Coronary artery (tissue), 2 donors: ENCODE measurements at regions not wholly inside any gene's neighbourhood (a gene's known extent, or its start where the extent isn't known, plus 50 kb on each side); places are given as distances from the start of the nearest gene placed in this dataset.

Source experiments
- DNase-seq: peaks from one replicate; pipeline ENCODE4 v3.0.0-alpha.2; 2017; ENCODE audit warnings: low spot score
- H3K27ac ChIP-seq, 2 donors: fragments of 200-600 bp; sonication (generic); one replicate each; pipeline ENCODE4 v1.5.1; 2016 to 2019
- H3K4me3 ChIP-seq: fragments of 200-600 bp; sonication (generic); 2 replicates; pipeline ENCODE4 v1.5.1; 2016; ENCODE audit warnings: mild to moderate bottlenecking, moderate library complexity
- TF ChIP-seq, protein P1 (sequence below): fragments of 200-600 bp; sonication (generic); IDR thresholded peaks from one replicate; pipeline ENCODE4 v1.5.1; 2019; ENCODE audit warnings: antibody characterized with exemption

DNA sequence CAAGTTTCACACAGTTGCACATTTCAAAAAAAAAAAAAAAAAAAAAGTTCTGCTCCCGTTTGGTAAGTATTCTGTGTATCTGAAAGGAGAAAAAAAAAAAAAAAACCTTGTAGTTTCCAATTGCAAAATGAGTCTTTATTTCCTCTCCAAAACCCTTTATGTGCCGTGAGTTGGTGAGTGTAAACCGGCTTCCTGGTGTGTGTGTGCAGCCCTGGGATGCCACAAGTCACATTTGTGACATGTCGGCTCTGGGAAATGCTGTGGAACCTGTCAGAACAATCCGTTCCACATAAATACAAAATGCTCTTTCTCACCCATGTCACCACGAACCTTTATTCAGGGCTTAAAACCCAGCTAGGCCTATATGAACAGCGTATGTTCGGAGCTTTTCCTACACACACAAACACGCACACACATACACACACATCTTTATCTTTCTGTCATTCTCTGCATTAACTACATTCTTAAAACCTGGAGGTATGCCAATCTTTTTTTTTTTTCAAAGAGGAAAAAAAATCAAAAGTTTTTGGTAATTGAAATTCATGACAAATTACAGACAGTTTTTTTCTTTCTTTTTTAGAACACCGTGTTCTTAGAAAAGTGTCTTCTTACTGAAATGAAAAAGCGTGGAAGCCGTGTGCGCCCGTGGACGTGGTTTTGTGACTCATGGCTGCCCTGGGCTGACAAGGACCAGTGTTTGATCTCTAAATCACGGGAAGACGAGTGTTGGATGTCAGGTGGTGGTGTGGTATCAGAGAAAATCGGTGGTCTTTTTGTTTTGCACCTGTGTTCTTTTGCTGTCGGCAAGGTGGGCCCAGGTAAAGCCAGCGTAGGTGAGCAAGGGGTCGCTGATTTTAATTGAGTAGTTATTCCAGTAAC lies 612.0 kb downstream of the VRK1 start:
- no peak overlapping the region for H3K4me3 ChIP-seq
- TF ChIP-seq, protein P1, sequence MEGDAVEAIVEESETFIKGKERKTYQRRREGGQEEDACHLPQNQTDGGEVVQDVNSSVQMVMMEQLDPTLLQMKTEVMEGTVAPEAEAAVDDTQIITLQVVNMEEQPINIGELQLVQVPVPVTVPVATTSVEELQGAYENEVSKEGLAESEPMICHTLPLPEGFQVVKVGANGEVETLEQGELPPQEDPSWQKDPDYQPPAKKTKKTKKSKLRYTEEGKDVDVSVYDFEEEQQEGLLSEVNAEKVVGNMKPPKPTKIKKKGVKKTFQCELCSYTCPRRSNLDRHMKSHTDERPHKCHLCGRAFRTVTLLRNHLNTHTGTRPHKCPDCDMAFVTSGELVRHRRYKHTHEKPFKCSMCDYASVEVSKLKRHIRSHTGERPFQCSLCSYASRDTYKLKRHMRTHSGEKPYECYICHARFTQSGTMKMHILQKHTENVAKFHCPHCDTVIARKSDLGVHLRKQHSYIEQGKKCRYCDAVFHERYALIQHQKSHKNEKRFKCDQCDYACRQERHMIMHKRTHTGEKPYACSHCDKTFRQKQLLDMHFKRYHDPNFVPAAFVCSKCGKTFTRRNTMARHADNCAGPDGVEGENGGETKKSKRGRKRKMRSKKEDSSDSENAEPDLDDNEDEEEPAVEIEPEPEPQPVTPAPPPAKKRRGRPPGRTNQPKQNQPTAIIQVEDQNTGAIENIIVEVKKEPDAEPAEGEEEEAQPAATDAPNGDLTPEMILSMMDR, result no peak
- no peak for DNase-seq
- no peak overlapping the region for H3K27ac ChIP-seq

DNA sequence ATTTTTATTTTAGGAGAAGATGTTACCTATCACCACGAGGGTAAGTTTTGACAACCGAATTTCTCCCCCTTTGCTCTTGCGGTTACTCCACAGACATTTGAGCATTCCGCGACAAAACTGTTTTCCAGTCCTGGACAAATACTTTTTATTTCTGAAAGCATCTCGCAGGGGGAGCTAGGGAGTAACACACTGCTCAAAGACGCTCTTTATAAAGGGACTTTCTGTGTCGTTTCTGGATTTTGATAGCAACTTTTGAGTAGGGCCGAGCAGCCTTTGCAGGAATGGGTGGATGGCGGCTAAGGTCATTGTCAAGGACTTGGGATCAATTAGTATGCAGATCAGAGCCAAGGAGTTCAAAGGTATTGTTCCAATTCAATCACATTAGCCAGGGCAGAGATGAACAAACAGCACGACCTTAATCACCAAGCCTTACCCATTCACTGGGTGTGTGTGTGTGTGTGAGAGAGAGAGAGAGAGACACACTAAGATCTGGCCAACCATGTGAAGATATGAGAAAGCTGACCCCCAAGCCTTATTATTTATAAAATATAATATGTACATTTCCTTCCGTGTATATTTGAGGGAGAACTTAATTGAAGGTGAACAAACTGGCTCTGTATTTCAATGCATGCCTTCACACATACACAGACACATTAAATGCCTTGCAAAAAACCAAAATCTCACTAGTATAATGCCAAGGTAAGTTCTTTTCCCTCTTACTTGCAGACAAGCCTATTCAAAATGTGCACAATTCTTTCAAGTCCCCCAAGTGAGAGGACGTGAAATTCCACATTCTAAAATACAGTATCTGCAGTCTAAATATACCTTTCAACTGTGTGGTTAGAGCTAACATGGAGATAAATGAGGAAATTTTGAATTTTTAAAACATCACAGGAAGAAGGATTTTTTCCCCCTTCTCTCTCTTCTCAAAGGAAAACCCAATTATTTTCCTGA lies 613.8 kb downstream of the VRK1 start:
- no peak overlapping the region for H3K4me3 ChIP-seq
- no peak for DNase-seq
- TF ChIP-seq, protein P1, result no peak
- no peak overlapping the region for H3K27ac ChIP-seq

DNA sequence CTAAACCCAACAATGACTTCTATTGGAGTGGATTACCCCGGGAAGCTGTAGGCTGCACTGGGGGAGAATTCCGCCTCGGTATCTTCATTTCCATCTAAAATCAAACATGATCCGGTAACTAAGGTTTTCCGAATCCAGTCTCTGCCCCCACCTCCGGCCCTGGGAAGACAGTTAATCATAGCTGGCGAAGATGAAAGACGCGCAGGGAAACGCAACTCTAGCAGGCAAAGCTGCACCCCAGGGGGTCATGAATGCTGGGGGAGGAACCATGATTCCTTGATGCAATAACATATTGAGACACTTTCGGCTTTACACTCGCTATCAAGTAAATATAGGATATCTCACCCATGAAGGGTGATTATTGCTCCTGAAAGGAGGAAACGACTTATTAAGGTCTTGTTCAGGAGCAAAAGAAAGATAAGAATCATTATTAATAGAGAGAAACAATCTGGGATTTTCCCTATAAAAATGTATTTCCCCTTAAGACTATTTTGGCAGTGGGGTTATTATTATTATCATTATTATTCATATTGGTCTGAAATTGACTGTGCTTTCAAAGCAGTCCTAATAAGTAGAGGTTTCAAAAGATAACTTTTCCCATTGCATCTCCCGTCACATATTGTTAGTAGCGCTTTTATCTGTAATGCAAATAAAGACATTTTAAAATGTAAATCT lies 614.9 kb downstream of the VRK1 start:
- no peak for DNase-seq

DNA sequence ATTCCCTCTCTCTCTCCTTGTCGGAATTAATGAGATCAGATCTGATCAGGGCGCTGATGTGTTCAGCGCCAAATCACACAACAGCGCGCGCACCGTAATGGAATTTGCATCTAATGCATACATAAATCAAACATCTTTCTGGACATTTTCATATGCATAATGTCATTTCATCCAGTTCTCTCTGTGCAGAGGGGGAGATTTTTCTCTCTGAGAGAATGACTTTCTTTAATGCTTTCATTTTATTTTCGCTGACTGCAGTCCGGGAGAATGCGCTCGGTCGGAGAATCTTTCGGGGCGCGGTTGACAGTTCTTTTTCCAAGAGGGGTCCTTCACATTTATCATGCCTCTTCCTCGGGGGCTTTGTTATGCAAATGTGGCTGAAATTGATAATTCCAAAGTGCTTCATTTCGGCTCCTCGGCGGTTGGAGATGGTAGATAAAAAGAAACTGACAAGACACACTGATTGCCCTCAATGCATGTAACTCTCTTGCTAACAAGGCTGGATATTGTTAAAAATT lies 615.9 kb downstream of the VRK1 start:
- Histone ChIP-seq H3K4me3 (peak overlapping the region; percentile 57), H3K27ac (no peak overlapping the region)
- TF ChIP-seq, protein P1, result no peak
- no peak for DNase-seq

More for the DNA sequence above, 614.9 kb downstream of the VRK1 start:
- Histone ChIP-seq H3K4me3 (no peak overlapping the region), H3K27ac (no peak overlapping the region)
- TF ChIP-seq, protein P1, result no peak

DNA sequence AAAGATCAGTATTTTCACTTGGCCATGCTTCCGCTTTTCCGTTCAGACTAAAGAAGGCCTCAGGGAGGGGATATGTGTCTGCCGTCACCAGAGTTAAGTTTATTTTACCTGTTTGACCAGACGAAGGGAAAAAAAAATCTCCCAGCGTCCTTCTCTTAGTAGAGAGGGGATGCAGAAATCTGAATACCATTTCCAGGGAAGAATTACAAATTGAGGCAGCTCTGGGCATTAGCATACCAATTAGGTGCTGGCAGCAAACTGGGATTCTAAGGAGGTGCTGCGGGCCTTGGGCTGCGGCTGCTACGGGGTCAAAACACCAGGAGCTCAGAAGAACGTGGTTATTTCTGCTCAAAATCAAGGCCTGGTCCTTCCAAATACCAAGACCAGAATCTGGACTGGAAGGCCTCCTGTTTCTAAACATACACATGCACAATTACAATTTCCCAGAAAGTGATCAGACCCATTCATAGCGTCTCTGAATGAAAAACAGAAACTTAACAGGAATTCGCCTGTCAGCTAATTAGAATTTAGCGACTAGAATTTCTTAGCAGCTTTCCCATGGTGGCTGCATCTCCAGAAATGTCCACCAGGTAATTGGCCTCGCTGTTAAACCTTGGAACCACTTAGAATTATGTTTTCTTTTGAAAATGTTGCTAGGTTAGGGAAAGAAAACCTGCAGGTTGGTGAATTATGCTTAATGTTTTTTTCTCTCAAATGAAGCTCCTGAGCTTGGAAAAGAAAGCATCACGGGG lies 617.0 kb downstream of the VRK1 start:
- TF ChIP-seq, protein P1, result no peak
- Histone ChIP-seq H3K4me3 (no peak overlapping the region), H3K27ac (no peak overlapping the region)
- no peak for DNase-seq

DNA sequence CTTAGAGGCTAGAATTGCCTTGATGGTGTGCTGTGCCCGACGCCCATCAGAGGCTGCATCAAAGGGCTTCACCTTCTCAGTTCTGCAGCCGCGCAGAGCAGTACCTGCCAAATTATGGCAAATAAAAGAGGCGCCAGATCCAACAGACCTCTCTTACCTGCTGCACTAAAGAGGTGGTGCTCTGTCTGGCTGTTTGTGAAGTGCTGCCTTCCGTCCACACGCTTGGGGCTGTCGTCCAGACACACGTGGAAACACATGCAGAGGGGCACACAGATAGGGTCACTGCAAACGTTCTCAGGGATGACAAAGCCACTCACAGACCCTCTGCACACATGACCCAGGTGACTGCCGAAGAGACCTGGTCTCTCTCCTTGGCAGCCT lies 617.5 kb downstream of the VRK1 start:
- no peak overlapping the region for H3K27ac ChIP-seq
- no peak for DNase-seq
- H3K4me3 ChIP-seq, result no peak overlapping the region
- TF ChIP-seq, protein P1, result no peak
